Motor neuron (in vitro differentiated cells): ENCODE measurements at regions not wholly inside any gene's neighbourhood (a gene's known extent, or its start where the extent isn't known, plus 50 kb on each side); places are given as distances from the start of the nearest gene placed in this dataset.
A peak's percentile ranks its signal among the peaks of the same experiment; 100 is the strongest.

ENCODE experiments used
- ATAC-seq, 8 experiments: fragments of 200-7000 bp; cut with Tn5 transposase; replicated peaks in 6 of 8; 2 replicates each; pipeline ENCODE4 v1.8.0; 2021; ENCODE audit warnings: mild to moderate bottlenecking in 8 of 8, moderate library complexity in 8 of 8
- H3K27ac ChIP-seq, 2 donors: fragments of 250-450 bp; sonication (Bioruptor Pico); 2 replicates each; pipeline ENCODE4 v1.9.0; 2021; ENCODE audit warnings: antibody characterized with exemption in 2 of 2, mild to moderate bottlenecking in 2 of 2, moderate library complexity in 1 of 2
- H3K4me1 ChIP-seq, 2 donors: fragments of 250-450 bp; sonication (Bioruptor Pico); replicated peaks in 1 of 2; 2 replicates each; pipeline ENCODE4 v1.6.1; 2021; ENCODE audit warnings: antibody characterized with exemption in 2 of 2, mild to moderate bottlenecking in 2 of 2, moderate library complexity in 1 of 2
- H3K4me3 ChIP-seq, 5 donors: fragments of 250-450 bp; sonication (Bioruptor Pico); 2 replicates each; pipeline ENCODE4 v1.9.0; 2021; ENCODE audit warnings: antibody characterized with exemption in 5 of 5, mild to moderate bottlenecking in 5 of 5, moderate library complexity in 4 of 5
- WGBS, 10 experiments: fragments of 450-650 bp; shearing (Covaris generic); methylation state at CpG; one replicate each; pipeline ENCODE4 v1.0.0; 2022; 5-methylcytosine and 5-hydroxymethylcytosine counted together
- in situ Hi-C, 9 experiments: fragments of 400-800 bp; cut with MboI; loops; one replicate each; pipeline ENCODE4 v1.15.0; 2021; ENCODE audit warnings: low sequenced_read_pairs in 9 of 9, low pct_unique_long_range_greater_than_20kb in 2 of 9; ENCODE audit not compliant: unreplicated experiment in 9 of 9

- no peak for ATAC-seq
- in situ Hi-C loops: no loop called here
- no peak overlapping the region for H3K27ac ChIP-seq
- peaks cover 7 to 11% of the 10 kb centered on the region in 2 donors for H3K4me1 ChIP-seq
- no peak overlapping the region for H3K4me3 ChIP-seq
- 0 to 100% (median 28%) methylated on average over 1 to 3 of the region's 3 CpGs; no CpG with 5 or more reads in 3 of the 10 experiments for WGBS, 10 experiments
Measured at GRCh38 chr2:33762636-33763035, 163.5 kb upstream of the FAM98A start.

- Histone ChIP-seq H3K4me3 (no peak overlapping the region), H3K4me1 (no peaks in the 10 kb centered on the region), H3K27ac (no peak overlapping the region)
- ATAC-seq: peak in 1 of 8 experiments; percentile 95
- 0 to 75% (median 20%) methylated on average over 1 to 2 of the region's 2 CpGs; no CpG with 5 or more reads in 3 of the 10 experiments for WGBS, 10 experiments
- in situ Hi-C loops: no loop called here
Measured at GRCh38 chr2:33746208-33746800, 147.2 kb upstream of the FAM98A start.

GRCh38 chr2:33735096-33735495, 136.0 kb upstream of the FAM98A start:
- Histone ChIP-seq H3K4me3 (no peak overlapping the region), H3K27ac (no peak overlapping the region), H3K4me1 (no peaks in the 10 kb centered on the region)
- ATAC-seq: no peak
- in situ Hi-C loops: no loop called here
- WGBS, 10 experiments: 0 to 100% (median 60%) methylated on average over 1 of the region's 1 CpG; no CpG with 5 or more reads in 3 of the 10 experiments

GRCh38 chr2:33730804-33731203, 131.7 kb upstream of the FAM98A start:
- H3K4me3 ChIP-seq: no peak overlapping the region
- H3K27ac ChIP-seq: no peak overlapping the region
- in situ Hi-C loops: no loop called here
- no peaks in the 10 kb centered on the region for H3K4me1 ChIP-seq
- no peak for ATAC-seq

GRCh38 chr2:33730193-33730592, 131.1 kb upstream of the FAM98A start:
- in situ Hi-C loops: no loop called here
- WGBS, 10 experiments: 0 to 83% (median 17%) methylated on average over 1 of the region's 1 CpG; no CpG with 5 or more reads in 3 of the 10 experiments
- ATAC-seq: no peak
- Histone ChIP-seq H3K4me1 (no peaks in the 10 kb centered on the region), H3K27ac (no peak overlapping the region), H3K4me3 (no peak overlapping the region)

GRCh38 chr2:33729353-33729752, 130.3 kb upstream of the FAM98A start:
- in situ Hi-C loops: no loop called here
- WGBS, 10 experiments: 0 to 100% (median 56%) methylated on average over 1 of the region's 1 CpG; no CpG with 5 or more reads in 3 of the 10 experiments
- Histone ChIP-seq H3K4me3 (no peak overlapping the region), H3K27ac (no peak overlapping the region), H3K4me1 (peaks cover 0 to 3% of the 10 kb centered on the region in 2 donors)
- peak in 1 of 8 experiments; percentile 41 for ATAC-seq

GRCh38 chr2:33728106-33728505, 129.0 kb upstream of the FAM98A start:
- no peak for ATAC-seq
- H3K4me1 ChIP-seq: peaks cover 0 to 15% of the 10 kb centered on the region in 2 donors

GRCh38 chr2:33727361-33728032, 128.4 kb upstream of the FAM98A start:
- in situ Hi-C loops: no loop called here
- Histone ChIP-seq H3K4me3 (no peak overlapping the region), H3K4me1 (peaks cover 0 to 15% of the 10 kb centered on the region in 2 donors), H3K27ac (no peak overlapping the region)
- no peak for ATAC-seq
- WGBS, 10 experiments: 60 to 100% (median 87%) methylated on average over 1 to 21 of the region's 41 CpGs; no CpG with 5 or more reads in 4 of the 10 experiments

More at GRCh38 chr2:33728106-33728505, 129.0 kb upstream of the FAM98A start:
- Histone ChIP-seq H3K4me3 (no peak overlapping the region), H3K27ac (no peak overlapping the region)
- 51 to 93% methylated on average over 3 to 8 of the region's 14 CpGs; no CpG with 5 or more reads in 8 of the 10 experiments for WGBS, 10 experiments
- in situ Hi-C loops: no loop called here

- H3K27ac ChIP-seq: no peak overlapping the region
- in situ Hi-C loops: no loop called here
- H3K4me3 ChIP-seq: no peak overlapping the region
- peaks cover 0 to 15% of the 10 kb centered on the region in 2 donors for H3K4me1 ChIP-seq
- ATAC-seq: no peak
- WGBS, 10 experiments: 29 to 100% (median 66%) methylated on average over 1 to 6 of the region's 8 CpGs; no CpG with 5 or more reads in 2 of the 10 experiments
Measured at GRCh38 chr2:33726415-33726814, 127.3 kb upstream of the FAM98A start.

- Histone ChIP-seq H3K27ac (no peak overlapping the region), H3K4me1 (peaks cover 0 to 15% of the 10 kb centered on the region in 2 donors), H3K4me3 (no peak overlapping the region)
- 0 to 89% (median 60%) methylated on average over 1 to 3 of the region's 3 CpGs for WGBS, 10 experiments
- ATAC-seq: peak in 1 of 8 experiments; percentile 21
- in situ Hi-C loops: no loop called here
Measured at GRCh38 chr2:33723329-33723728, 124.2 kb upstream of the FAM98A start.

GRCh38 chr2:33719067-33719466, 120.0 kb upstream of the FAM98A start:
- in situ Hi-C loops: no loop called here
- H3K4me1 ChIP-seq: peaks cover 0 to 9% of the 10 kb centered on the region in 2 donors
- no peak overlapping the region for H3K4me3 ChIP-seq
- WGBS, 10 experiments: 0 to 88% (median 36%) methylated on average over 1 to 2 of the region's 2 CpGs; no CpG with 5 or more reads in 2 of the 10 experiments
- no peak for ATAC-seq
- no peak overlapping the region for H3K27ac ChIP-seq

- WGBS, 10 experiments: 0 to 61% (median 32%) methylated on average over 2 of the region's 3 CpGs; no CpG with 5 or more reads in 6 of the 10 experiments
- no peak overlapping the region for H3K27ac ChIP-seq
- in situ Hi-C loops: no loop called here
- ATAC-seq: no peak
- H3K4me1 ChIP-seq: peaks cover 0 to 4% of the 10 kb centered on the region in 2 donors
- no peak overlapping the region for H3K4me3 ChIP-seq
Measured at GRCh38 chr2:33712674-33713073, 113.6 kb upstream of the FAM98A start.

GRCh38 chr2:33709951-33710350, 110.9 kb upstream of the FAM98A start:
- WGBS, 10 experiments: 0 to 100% (median 91%) methylated on average over 1 to 3 of the region's 3 CpGs
- Histone ChIP-seq H3K27ac (no peak overlapping the region), H3K4me1 (peaks cover 4 to 9% of the 10 kb centered on the region in 2 donors), H3K4me3 (no peak overlapping the region)
- peak in 1 of 8 experiments; percentile 30 for ATAC-seq
- in situ Hi-C loops: no loop called here
